GM18505 (cell line): ENCODE measurements at regions not wholly inside any gene's neighbourhood (a gene's known extent, or its start where the extent isn't known, plus 50 kb on each side); places are given as distances from the start of the nearest gene placed in this dataset.

Experiments
- ATAC-seq: cut with Tn5 transposase; IDR thresholded peaks from one replicate; pipeline ENCODE4 v1.9.1; 2021; ENCODE audit not compliant: unreplicated experiment
- POLR2A ChIP-seq: IDR thresholded peaks from 4 replicates; pipeline ENCODE4 v1.6.1; 2011; ENCODE audit warnings: borderline replicate concordance; ENCODE audit not compliant: insufficient read depth, insufficient read length; ENCODE audit errors: extremely low read depth

- TF ChIP-seq POLR2A = no peak
- no peak for ATAC-seq
These were observed 662.1 kb upstream of the DIPK2B start for GRCh38 chrX:45862801-45863200.

GRCh38 chrX:45860450-45860849 is 659.8 kb upstream of the DIPK2B start:
- TF ChIP-seq POLR2A = no peak
- no peak for ATAC-seq

GRCh38 chrX:45859407-45859806 is 658.7 kb upstream of the DIPK2B start:
- ATAC-seq = no peak
- no peak for TF ChIP-seq POLR2A

- no peak for TF ChIP-seq POLR2A
- no peak for ATAC-seq
These were observed 652.2 kb upstream of the DIPK2B start for GRCh38 chrX:45852884-45853283.

- ATAC-seq = no peak
- TF ChIP-seq POLR2A = no peak
These were observed 650.8 kb upstream of the DIPK2B start for GRCh38 chrX:45851434-45851991.

GRCh38 chrX:45850775-45851433 is 650.2 kb upstream of the DIPK2B start:
- no peak for TF ChIP-seq POLR2A
- ATAC-seq = no peak

- TF ChIP-seq POLR2A = no peak
- ATAC-seq = no peak
These were observed 649.6 kb upstream of the DIPK2B start for GRCh38 chrX:45850197-45850774.

GRCh38 chrX:45849261-45849862 is 648.7 kb upstream of the DIPK2B start:
- no peak for ATAC-seq
- TF ChIP-seq POLR2A = no peak

- no peak for TF ChIP-seq POLR2A
- no peak for ATAC-seq
These were observed 647.3 kb upstream of the DIPK2B start for GRCh38 chrX:45847961-45848360.

GRCh38 chrX:45846328-45846727 is 645.7 kb upstream of the DIPK2B start:
- no peak for ATAC-seq
- no peak for TF ChIP-seq POLR2A

GRCh38 chrX:45845142-45845541 is 644.5 kb upstream of the DIPK2B start:
- TF ChIP-seq POLR2A = no peak
- no peak for ATAC-seq

- ATAC-seq = no peak
- no peak for TF ChIP-seq POLR2A
These were observed 642.8 kb upstream of the DIPK2B start for GRCh38 chrX:45843518-45843917.

- no peak for ATAC-seq
- TF ChIP-seq POLR2A = no peak
These were observed 642.2 kb upstream of the DIPK2B start for GRCh38 chrX:45842926-45843315.
